ENCODE measurements at regions not wholly inside any gene's neighbourhood (a gene's known extent, or its start where the extent isn't known, plus 50 kb on each side); places are given as distances from the start of the nearest gene placed in this dataset.

DNA sequence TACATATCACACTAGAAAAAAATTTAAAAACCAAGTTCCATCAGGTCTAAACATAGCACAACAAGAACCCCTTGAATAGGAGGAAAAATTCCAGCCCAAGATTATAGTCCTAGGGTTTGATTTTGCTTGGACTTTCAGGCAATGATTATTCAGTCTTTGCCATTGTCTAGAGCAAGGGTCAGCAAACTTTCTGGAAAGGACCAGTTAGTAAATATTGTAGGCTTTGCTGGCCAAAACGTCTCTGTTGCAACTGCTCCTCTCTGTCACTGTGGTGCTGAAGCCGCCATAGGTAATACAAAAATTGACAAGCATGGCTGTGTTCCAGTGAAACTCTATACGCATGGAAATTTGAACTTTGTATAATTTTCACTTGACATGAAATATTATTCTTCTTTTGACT is 95.5 kb upstream of the UBAC2 start:
- no peaks in the 10 kb centered on the region for H3K9me2 ChIP-seq (replicated peaks; ENCODE audit: control insufficient read depth, low read length)
- H3K79me2 ChIP-seq (ENCODE audit: control insufficient read depth, low read length): no peaks in the 10 kb centered on the region
- no peaks in the 10 kb centered on the region for H3K4me1 ChIP-seq (ENCODE audit: control insufficient read depth, low read length)
- no peaks in the 10 kb centered on the region for H3K36me3 ChIP-seq (ENCODE audit: control insufficient read depth, low read length)
- TF ChIP-seq CTCF (IDR thresholded peaks at IDR 0.05; ENCODE audit: low read depth, low read length, poor library complexity, severe bottlenecking): no peak
- TF ChIP-seq EZH2phosphoT487 (IDR thresholded peaks at IDR 0.05; ENCODE audit: borderline replicate concordance, low read length): no peak
- no peaks in the 10 kb centered on the region for H4K20me1 ChIP-seq (ENCODE audit: control insufficient read depth, insufficient read depth, low read depth, low read length)
- H3F3A ChIP-seq (ENCODE audit: control insufficient read depth, insufficient read depth): no peaks in the 10 kb centered on the region
- no peak overlapping the region for H3K4me3 ChIP-seq (ENCODE audit: low read length)
- H3K27me3 ChIP-seq (ENCODE audit: control insufficient read depth, low read length): no peaks in the 10 kb centered on the region
- H3K27ac ChIP-seq (ENCODE audit: low read depth, low read length): no peak overlapping the region
- H3K9me3 ChIP-seq (ENCODE audit: control insufficient read depth, insufficient read depth, low read length): no peaks in the 10 kb centered on the region
- H3K4me2 ChIP-seq (ENCODE audit: low read length): no peak overlapping the region

DNA sequence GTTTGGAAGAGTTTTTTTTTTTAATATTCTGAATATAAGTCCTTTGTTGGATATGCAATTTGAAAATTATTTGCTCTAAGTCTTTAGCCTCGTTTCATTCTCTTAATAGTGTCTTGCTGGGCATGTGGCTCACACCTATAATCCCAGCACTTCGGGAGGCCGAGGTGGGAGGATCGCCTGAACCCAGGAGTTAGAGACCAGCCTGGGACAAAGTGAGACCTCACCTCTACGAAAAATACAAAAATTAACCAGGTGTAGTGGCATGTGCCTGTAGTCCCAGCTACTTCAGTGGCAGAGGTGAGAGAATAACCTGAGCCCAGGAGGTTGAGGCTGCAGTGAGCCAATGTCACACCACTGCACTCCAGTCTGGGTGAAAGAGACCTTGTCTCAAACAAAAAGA is 87.3 kb upstream of the UBAC2 start:
- Histone ChIP-seq H3K9me3 (ENCODE audit: control insufficient read depth, insufficient read depth, low read length) (no peaks in the 10 kb centered on the region), H3K4me2 (ENCODE audit: low read length) (no peak overlapping the region)

GRCh38 chr13:99118179-99118578 is 82.5 kb upstream of the UBAC2 start:
- Histone ChIP-seq H3K4me3 (ENCODE audit: low read length) (no peak overlapping the region), H3K79me2 (ENCODE audit: control insufficient read depth, low read length) (no peaks in the 10 kb centered on the region), H3K36me3 (ENCODE audit: control insufficient read depth, low read length) (no peaks in the 10 kb centered on the region), H3K27me3 (ENCODE audit: control insufficient read depth, low read length) (peaks cover 22% of the 10 kb centered on the region), H3K9me3 (ENCODE audit: control insufficient read depth, insufficient read depth, low read length) (peaks cover 2% of the 10 kb centered on the region; the same call in 1 of the 2 replicates), H3F3A (ENCODE audit: control insufficient read depth, insufficient read depth) (no peaks in the 10 kb centered on the region), H3K27ac (ENCODE audit: low read depth, low read length) (no peak overlapping the region), H4K20me1 (ENCODE audit: control insufficient read depth, insufficient read depth, low read depth, low read length) (no peaks in the 10 kb centered on the region), H3K9me2 (replicated peaks; ENCODE audit: control insufficient read depth, low read length) (no peaks in the 10 kb centered on the region), H3K4me1 (ENCODE audit: control insufficient read depth, low read length) (no peaks in the 10 kb centered on the region), H3K4me2 (ENCODE audit: low read length) (no peak overlapping the region)
- no peak for TF ChIP-seq EZH2phosphoT487 (IDR thresholded peaks at IDR 0.05; ENCODE audit: borderline replicate concordance, low read length)
- no peak for TF ChIP-seq CTCF (IDR thresholded peaks at IDR 0.05; ENCODE audit: low read depth, low read length, poor library complexity, severe bottlenecking)

More for the DNA sequence above, 87.3 kb upstream of the UBAC2 start:
- no peaks in the 10 kb centered on the region for H3F3A ChIP-seq (ENCODE audit: control insufficient read depth, insufficient read depth)
- no peaks in the 10 kb centered on the region for H3K36me3 ChIP-seq (ENCODE audit: control insufficient read depth, low read length)
- no peaks in the 10 kb centered on the region for H3K27me3 ChIP-seq (ENCODE audit: control insufficient read depth, low read length)
- H3K4me1 ChIP-seq (ENCODE audit: control insufficient read depth, low read length): no peaks in the 10 kb centered on the region
- no peaks in the 10 kb centered on the region for H4K20me1 ChIP-seq (ENCODE audit: control insufficient read depth, insufficient read depth, low read depth, low read length)
- H3K9me2 ChIP-seq (replicated peaks; ENCODE audit: control insufficient read depth, low read length): no peaks in the 10 kb centered on the region
- TF ChIP-seq EZH2phosphoT487 (IDR thresholded peaks at IDR 0.05; ENCODE audit: borderline replicate concordance, low read length) (no peak), CTCF (IDR thresholded peaks at IDR 0.05; ENCODE audit: low read depth, low read length, poor library complexity, severe bottlenecking) (no peak)
- H3K4me3 ChIP-seq (ENCODE audit: low read length): no peak overlapping the region
- H3K27ac ChIP-seq (ENCODE audit: low read depth, low read length): no peak overlapping the region
- H3K79me2 ChIP-seq (ENCODE audit: control insufficient read depth, low read length): no peaks in the 10 kb centered on the region

GRCh38 chr13:99119656-99120055 is 81.0 kb upstream of the UBAC2 start:
- TF ChIP-seq CTCF (IDR thresholded peaks at IDR 0.05; ENCODE audit: low read depth, low read length, poor library complexity, severe bottlenecking): no peak
- TF ChIP-seq EZH2phosphoT487 (IDR thresholded peaks at IDR 0.05; ENCODE audit: borderline replicate concordance, low read length): no peak
- Histone ChIP-seq H3F3A (ENCODE audit: control insufficient read depth, insufficient read depth) (no peaks in the 10 kb centered on the region), H3K4me1 (ENCODE audit: control insufficient read depth, low read length) (no peaks in the 10 kb centered on the region), H3K9me3 (ENCODE audit: control insufficient read depth, insufficient read depth, low read length) (peaks cover 2% of the 10 kb centered on the region; the same call in 1 of the 2 replicates), H3K27ac (ENCODE audit: low read depth, low read length) (no peak overlapping the region), H3K79me2 (ENCODE audit: control insufficient read depth, low read length) (no peaks in the 10 kb centered on the region), H3K9me2 (replicated peaks; ENCODE audit: control insufficient read depth, low read length) (no peaks in the 10 kb centered on the region), H3K4me2 (ENCODE audit: low read length) (no peak overlapping the region), H3K27me3 (ENCODE audit: control insufficient read depth, low read length) (peaks cover 33% of the 10 kb centered on the region), H4K20me1 (ENCODE audit: control insufficient read depth, insufficient read depth, low read depth, low read length) (no peaks in the 10 kb centered on the region), H3K4me3 (ENCODE audit: low read length) (no peak overlapping the region), H3K36me3 (ENCODE audit: control insufficient read depth, low read length) (no peaks in the 10 kb centered on the region)
